D721Med (cell line): ENCODE measurements at regions not wholly inside any gene's neighbourhood (a gene's known extent, or its start where the extent isn't known, plus 50 kb on each side); places are given as distances from the start of the nearest gene placed in this dataset.

Experiments used
- DNase-seq: peaks from one replicate; pipeline ENCODE4 v3.0.0; 2011; ENCODE audit warnings: low spot score; ENCODE audit not compliant: insufficient read length
- FAIRE-seq: peaks from 2 replicates; lab custom pipeline; 2011; peaks lifted over from hg19 to GRCh38; lab: Jason Lieb, UNC
- CTCF ChIP-seq: IDR thresholded peaks from 2 replicates; pipeline ENCODE4 v1.5.1; 2012; ENCODE audit warnings: mild to moderate bottlenecking, control low read depth; ENCODE audit not compliant: insufficient read depth; ENCODE audit errors: missing control alignments

GRCh38 chr2:183604065-183604464 is 479.8 kb downstream of the NUP35 start:
- no peak for FAIRE-seq
- no peak for DNase-seq
- TF ChIP-seq CTCF = no peak

GRCh38 chr2:183605440-183605839 is 481.2 kb downstream of the NUP35 start:
- TF ChIP-seq CTCF = no peak
- FAIRE-seq (no peak), DNase-seq (no peak)

GRCh38 chr2:183606022-183606717 is 481.9 kb downstream of the NUP35 start:
- no peak for DNase-seq
- TF ChIP-seq CTCF = no peak
- no peak for FAIRE-seq

- no peak for FAIRE-seq
- TF ChIP-seq CTCF = no peak
- DNase-seq = no peak
Measured at GRCh38 chr2:183606718-183607085, 482.5 kb downstream of the NUP35 start.

- no peak for FAIRE-seq
- TF ChIP-seq CTCF = no peak
Measured at GRCh38 chr2:183607995-183608394, 483.8 kb downstream of the NUP35 start.

GRCh38 chr2:183608747-183609146 is 484.5 kb downstream of the NUP35 start:
- FAIRE-seq (no peak), DNase-seq (no peak)
- no peak for TF ChIP-seq CTCF

More at GRCh38 chr2:183607995-183608394, 483.8 kb downstream of the NUP35 start:
- no peak for DNase-seq

- TF ChIP-seq CTCF = no peak
- FAIRE-seq = no peak
- no peak for DNase-seq
Measured at GRCh38 chr2:183610724-183611123, 486.5 kb downstream of the NUP35 start.
